ENCODE measurements at regions not wholly inside any gene's neighbourhood (a gene's known extent, or its start where the extent isn't known, plus 50 kb on each side); places are given as distances from the start of the nearest gene placed in this dataset.

DNA sequence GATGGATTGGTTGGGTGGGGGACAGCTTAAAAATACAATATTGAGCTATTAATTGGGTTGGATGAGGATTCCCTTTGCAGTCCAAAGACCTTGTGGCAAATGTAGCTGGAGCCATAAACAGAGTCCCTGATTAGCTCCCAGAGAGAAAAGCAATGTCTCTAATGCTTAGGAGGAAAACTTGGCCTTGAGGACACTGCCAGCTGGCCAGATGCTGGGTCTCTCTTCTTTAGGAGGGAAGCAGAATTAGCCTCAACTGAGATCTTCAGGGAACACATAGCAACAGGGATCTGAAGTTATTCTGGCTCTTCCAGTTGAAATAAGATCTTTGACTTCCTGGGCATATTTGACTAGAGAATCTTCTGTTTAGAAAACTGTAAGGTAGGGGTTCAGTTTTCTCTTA is 121.7 kb upstream of the WWC1 start:
- Histone ChIP-seq H3K4me1 (peaks cover 0 to 20% (median 9%) of the 10 kb centered on the region in 4 donors), H3K36me3 (no peaks in the 10 kb centered on the region), H3K9me3 (no peaks in the 10 kb centered on the region), H3K4me3 (no peak overlapping the region), H3K27me3 (no peaks in the 10 kb centered on the region), H3K27ac (no peak overlapping the region)
- intact Hi-C loops (cut with DNase I; ENCODE audit: low total_unique reads) = no loop called here
- DNase-seq = no peak
- TF ChIP-seq, protein P1, sequence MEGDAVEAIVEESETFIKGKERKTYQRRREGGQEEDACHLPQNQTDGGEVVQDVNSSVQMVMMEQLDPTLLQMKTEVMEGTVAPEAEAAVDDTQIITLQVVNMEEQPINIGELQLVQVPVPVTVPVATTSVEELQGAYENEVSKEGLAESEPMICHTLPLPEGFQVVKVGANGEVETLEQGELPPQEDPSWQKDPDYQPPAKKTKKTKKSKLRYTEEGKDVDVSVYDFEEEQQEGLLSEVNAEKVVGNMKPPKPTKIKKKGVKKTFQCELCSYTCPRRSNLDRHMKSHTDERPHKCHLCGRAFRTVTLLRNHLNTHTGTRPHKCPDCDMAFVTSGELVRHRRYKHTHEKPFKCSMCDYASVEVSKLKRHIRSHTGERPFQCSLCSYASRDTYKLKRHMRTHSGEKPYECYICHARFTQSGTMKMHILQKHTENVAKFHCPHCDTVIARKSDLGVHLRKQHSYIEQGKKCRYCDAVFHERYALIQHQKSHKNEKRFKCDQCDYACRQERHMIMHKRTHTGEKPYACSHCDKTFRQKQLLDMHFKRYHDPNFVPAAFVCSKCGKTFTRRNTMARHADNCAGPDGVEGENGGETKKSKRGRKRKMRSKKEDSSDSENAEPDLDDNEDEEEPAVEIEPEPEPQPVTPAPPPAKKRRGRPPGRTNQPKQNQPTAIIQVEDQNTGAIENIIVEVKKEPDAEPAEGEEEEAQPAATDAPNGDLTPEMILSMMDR (IDR thresholded peaks at IDR 0.05) = no peak

DNA sequence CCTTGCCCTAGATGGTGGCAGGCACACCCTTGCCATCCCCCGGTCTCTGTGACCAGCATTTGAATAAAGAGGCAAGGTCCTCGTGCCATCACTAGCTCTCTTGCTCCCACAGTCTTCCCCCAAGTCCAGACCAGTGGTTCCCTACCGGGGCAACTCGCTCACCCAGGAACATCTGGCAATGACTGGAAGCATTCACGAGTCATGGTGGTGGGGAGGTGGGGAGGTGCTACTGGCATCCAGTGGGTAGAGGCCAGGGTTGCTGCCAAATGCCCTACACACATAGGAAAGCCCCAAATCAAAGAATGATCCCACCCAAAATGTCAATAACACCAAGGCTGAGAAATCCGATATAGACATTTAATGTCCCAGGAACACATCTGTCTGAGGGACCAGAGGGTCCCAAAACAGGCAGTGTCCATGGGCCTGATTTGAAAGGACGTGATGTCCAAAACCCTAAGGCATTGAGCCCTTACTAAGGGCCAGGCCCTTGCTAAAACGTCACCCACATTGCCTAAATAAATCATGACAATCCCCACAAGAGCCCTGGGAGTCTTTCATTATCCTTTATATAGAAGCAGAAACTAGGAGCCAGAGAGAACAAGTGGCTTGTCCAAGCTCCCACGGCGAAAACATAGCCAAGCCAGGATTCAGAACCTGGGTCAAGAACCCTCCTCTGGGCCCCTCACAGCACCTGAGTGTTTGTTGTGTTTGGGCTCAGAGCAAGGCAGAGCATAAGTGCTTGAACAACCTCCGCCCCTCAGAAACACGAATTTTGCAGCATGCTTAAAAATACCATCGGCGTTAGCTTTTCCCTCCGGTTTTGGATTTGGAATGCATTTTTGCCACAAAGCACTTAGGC is 119.3 kb upstream of the WWC1 start:
- Histone ChIP-seq H3K27me3 (no peaks in the 10 kb centered on the region), H3K27ac (no peak overlapping the region), H3K36me3 (no peaks in the 10 kb centered on the region), H3K9me3 (no peaks in the 10 kb centered on the region), H3K4me3 (no peak overlapping the region), H3K4me1 (peaks cover 0 to 20% (median 8%) of the 10 kb centered on the region in 4 donors)
- TF ChIP-seq, protein P1 (IDR thresholded peaks at IDR 0.05) = no peak
- intact Hi-C loops (cut with DNase I; ENCODE audit: low total_unique reads) = no loop called here
- DNase-seq = no peak

DNA sequence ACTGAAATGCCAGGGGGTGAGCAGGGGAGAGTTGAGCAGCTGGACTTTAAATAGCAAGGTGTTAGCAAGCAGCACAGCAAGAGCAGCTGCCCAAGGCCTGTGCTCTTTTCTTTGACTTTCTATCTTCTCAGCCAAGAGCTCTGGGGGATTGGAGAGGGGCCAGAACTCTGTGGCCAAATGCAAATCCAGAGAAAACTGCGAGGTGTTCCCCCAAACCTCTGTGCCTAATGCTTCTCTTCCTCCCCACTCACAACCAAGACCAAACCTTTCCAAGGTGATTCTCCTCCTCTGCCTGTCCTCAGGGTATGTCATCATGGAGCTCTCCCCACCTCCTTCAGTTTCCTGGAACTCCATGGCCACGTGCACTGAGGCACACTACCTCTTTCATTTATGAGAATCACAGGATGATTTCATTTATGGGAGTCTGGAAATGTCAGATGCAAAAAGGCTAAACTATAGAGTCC is 118.7 kb upstream of the WWC1 start:
- DNase-seq = no peak
- Histone ChIP-seq H3K9me3 (no peaks in the 10 kb centered on the region), H3K4me1 (peaks cover 0 to 20% (median 9%) of the 10 kb centered on the region in 4 donors), H3K27me3 (no peaks in the 10 kb centered on the region), H3K36me3 (no peaks in the 10 kb centered on the region), H3K4me3 (no peak overlapping the region), H3K27ac (no peak overlapping the region)
- intact Hi-C loops (cut with DNase I; ENCODE audit: low total_unique reads) = no loop called here
- TF ChIP-seq, protein P1 (IDR thresholded peaks at IDR 0.05) = no peak

DNA sequence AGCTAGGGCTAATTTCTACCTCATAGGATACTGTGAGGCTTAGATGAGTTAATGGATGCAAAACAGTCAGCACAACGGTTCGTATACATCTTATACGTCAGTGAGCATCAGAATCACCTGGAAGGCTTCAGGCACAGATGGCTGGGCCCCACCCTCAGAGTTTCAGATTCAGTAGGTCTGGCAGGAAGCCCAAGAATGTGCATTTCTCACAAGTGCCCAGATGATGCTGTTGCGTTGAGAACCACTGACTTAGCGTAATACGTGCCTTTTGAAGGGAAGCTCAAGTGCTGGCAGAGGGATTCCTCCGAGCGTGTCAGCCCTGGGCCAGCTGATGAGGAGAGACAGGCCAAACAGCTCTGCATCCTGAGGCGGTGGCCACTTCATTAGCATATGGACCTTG is 117.1 kb upstream of the WWC1 start:
- intact Hi-C loops (cut with DNase I; ENCODE audit: low total_unique reads) = no loop called here
- H3K9me3 ChIP-seq = no peaks in the 10 kb centered on the region
- DNase-seq = no peak
- H3K4me3 ChIP-seq = no peak overlapping the region
- H3K27ac ChIP-seq = no peak overlapping the region
- H3K36me3 ChIP-seq = no peaks in the 10 kb centered on the region
- TF ChIP-seq, protein P1 (IDR thresholded peaks at IDR 0.05) = no peak
- no peaks in the 10 kb centered on the region for H3K27me3 ChIP-seq
- H3K4me1 ChIP-seq = peaks cover 0 to 20% (median 7%) of the 10 kb centered on the region in 4 donors

DNA sequence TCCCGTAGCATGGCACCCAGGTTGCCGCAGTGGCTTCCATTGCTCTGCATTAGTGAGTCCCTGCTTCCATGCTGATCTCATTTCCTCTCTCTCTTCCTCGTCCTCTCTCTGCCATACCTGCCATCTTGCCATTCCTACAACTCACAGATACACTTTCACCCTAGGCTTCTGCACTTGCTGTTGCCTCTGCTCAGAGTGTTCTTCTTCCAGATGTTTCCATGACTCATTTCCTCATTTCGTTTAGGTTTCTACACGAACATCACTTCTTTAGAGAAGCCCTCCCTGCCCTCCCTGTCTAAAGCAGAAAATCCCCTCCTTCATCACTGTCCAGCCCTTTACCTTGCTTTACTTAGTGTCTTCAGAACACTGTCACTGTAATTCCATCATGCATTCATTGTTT is 115.2 kb upstream of the WWC1 start:
- Histone ChIP-seq H3K4me3 (no peak overlapping the region), H3K4me1 (peaks cover 0 to 16% (median 6%) of the 10 kb centered on the region in 4 donors), H3K9me3 (no peaks in the 10 kb centered on the region), H3K27ac (no peak overlapping the region), H3K27me3 (no peaks in the 10 kb centered on the region), H3K36me3 (no peaks in the 10 kb centered on the region)
- DNase-seq = no peak
- TF ChIP-seq, protein P1 (IDR thresholded peaks at IDR 0.05) = no peak
- intact Hi-C loops (cut with DNase I; ENCODE audit: low total_unique reads) = no loop called here

Measured in tibial artery (tissue), 4 donors.